Mesothelial cell of epicardium (in vitro differentiated cells): ENCODE measurements at regions not wholly inside any gene's neighbourhood (a gene's known extent, or its start where the extent isn't known, plus 50 kb on each side); places are given as distances from the start of the nearest gene placed in this dataset.

ENCODE experiments used
- DNase-seq, 2 experiments: peaks; one replicate each; pipeline ENCODE4 v3.0.0; 2021; ENCODE audit warnings: low spot score in 2 of 2; ENCODE audit not compliant: unreplicated experiment in 2 of 2
- H3K27ac Mint-ChIP-seq: 2 replicates; pipeline ENCODE4 v1.8.0; 2021; ENCODE audit warnings: mixed read lengths
- H3K27me3 Mint-ChIP-seq: 2 replicates; pipeline ENCODE4 v1.8.0; 2021; ENCODE audit warnings: low read depth, mixed read lengths
- H3K36me3 Mint-ChIP-seq: 2 replicates; pipeline ENCODE4 v1.8.0; 2021; ENCODE audit warnings: mixed read lengths
- H3K4me1 Mint-ChIP-seq: 2 replicates; pipeline ENCODE4 v1.8.0; 2021; ENCODE audit warnings: mixed read lengths
- H3K4me3 Mint-ChIP-seq: 2 replicates; pipeline ENCODE4 v1.8.0; 2021; ENCODE audit warnings: mild to moderate bottlenecking, moderate library complexity, mixed read lengths
- H3K9me3 Mint-ChIP-seq: 2 replicates; pipeline ENCODE4 v1.8.0; 2021; ENCODE audit warnings: mixed read lengths
- TF ChIP-seq, protein P1 (sequence below): fragments of 200-600 bp; sonication (generic); IDR thresholded peaks from one replicate; pipeline ENCODE4 v1.5.0; 2021; ENCODE audit warnings: antibody characterized with exemption; ENCODE audit not compliant: unreplicated experiment

DNA sequence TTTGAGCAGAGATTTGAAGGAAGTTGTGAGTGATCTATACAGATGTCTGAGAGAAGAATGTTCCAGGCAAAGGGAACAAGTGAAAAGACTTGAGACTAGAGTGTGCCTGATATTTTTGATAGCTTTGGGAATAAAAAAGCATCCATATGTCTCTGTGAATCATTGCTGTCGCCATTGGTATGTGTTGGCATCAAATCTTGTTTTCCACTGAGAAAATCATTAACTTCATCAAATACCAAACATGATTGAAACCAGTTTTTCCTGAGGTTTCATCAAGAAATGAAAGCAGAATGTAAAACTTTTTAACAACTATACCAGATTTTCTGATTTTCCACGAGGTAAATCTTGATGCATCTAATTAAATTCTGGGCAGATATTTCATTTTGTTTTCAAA lies 862.6 kb downstream of the DIAPH3 start:
- Mint-ChIP-seq H3K36me3 (peaks cover 2% of the 10 kb centered on the region), H3K9me3 (peaks cover 14% of the 10 kb centered on the region), H3K4me3 (no peak overlapping the region), H3K27ac (peak overlapping the region; percentile 1), H3K4me1 (peaks cover 23% of the 10 kb centered on the region), H3K27me3 (no peaks in the 10 kb centered on the region)
- no peak for DNase-seq
- TF ChIP-seq, protein P1, sequence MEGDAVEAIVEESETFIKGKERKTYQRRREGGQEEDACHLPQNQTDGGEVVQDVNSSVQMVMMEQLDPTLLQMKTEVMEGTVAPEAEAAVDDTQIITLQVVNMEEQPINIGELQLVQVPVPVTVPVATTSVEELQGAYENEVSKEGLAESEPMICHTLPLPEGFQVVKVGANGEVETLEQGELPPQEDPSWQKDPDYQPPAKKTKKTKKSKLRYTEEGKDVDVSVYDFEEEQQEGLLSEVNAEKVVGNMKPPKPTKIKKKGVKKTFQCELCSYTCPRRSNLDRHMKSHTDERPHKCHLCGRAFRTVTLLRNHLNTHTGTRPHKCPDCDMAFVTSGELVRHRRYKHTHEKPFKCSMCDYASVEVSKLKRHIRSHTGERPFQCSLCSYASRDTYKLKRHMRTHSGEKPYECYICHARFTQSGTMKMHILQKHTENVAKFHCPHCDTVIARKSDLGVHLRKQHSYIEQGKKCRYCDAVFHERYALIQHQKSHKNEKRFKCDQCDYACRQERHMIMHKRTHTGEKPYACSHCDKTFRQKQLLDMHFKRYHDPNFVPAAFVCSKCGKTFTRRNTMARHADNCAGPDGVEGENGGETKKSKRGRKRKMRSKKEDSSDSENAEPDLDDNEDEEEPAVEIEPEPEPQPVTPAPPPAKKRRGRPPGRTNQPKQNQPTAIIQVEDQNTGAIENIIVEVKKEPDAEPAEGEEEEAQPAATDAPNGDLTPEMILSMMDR: no peak

DNA sequence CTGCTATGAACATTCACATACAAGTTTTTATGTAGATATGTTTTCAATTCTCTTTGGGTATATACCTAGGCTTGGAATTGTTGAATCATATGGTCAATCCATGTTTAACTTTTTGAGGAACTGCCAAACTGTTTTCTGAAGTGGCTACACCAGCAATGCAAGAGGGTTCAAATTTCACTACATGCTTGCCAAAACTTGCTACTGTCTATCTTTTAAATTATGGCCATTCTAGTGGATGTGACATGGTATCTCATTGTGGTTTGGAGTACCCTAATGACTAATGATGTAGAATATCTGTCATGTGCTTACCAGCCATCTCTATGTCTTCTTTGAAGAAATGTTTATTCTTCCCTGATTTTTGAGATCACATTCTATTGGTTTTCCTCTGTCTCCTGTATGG lies 860.3 kb downstream of the DIAPH3 start:
- no peaks in the 10 kb centered on the region for H3K36me3 Mint-ChIP-seq
- no peak for DNase-seq
- peaks cover 23% of the 10 kb centered on the region for H3K4me1 Mint-ChIP-seq
- peaks cover 13% of the 10 kb centered on the region for H3K9me3 Mint-ChIP-seq
- no peaks in the 10 kb centered on the region for H3K27me3 Mint-ChIP-seq
- H3K4me3 Mint-ChIP-seq: no peak overlapping the region
- TF ChIP-seq, protein P1: no peak
- no peak overlapping the region for H3K27ac Mint-ChIP-seq

DNA sequence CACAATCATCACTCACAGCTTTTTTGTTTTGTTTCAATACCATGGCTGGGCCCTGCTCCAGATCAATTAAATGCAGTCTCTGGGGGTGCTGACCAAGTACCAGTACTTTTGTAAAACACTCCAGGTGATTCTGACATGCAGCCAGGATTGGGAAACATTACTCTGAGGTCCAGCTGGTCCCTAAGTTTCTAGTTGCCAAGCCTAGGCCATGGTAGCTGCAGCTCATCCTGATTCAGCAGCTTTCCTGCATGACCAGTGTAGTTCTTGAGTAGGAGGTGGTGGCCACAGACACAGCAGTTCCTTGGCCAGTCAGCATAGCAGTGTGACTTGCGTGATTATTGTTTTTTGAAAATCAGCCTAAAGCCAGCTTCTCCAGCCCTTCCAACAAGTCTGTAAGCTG lies 859.1 kb downstream of the DIAPH3 start:
- no peaks in the 10 kb centered on the region for H3K36me3 Mint-ChIP-seq
- no peak for DNase-seq
- H3K4me1 Mint-ChIP-seq: peaks cover 23% of the 10 kb centered on the region
- H3K27ac Mint-ChIP-seq: no peak overlapping the region
- no peak overlapping the region for H3K4me3 Mint-ChIP-seq
- H3K27me3 Mint-ChIP-seq: no peaks in the 10 kb centered on the region
- TF ChIP-seq, protein P1: no peak
- peaks cover 20% of the 10 kb centered on the region for H3K9me3 Mint-ChIP-seq

DNA sequence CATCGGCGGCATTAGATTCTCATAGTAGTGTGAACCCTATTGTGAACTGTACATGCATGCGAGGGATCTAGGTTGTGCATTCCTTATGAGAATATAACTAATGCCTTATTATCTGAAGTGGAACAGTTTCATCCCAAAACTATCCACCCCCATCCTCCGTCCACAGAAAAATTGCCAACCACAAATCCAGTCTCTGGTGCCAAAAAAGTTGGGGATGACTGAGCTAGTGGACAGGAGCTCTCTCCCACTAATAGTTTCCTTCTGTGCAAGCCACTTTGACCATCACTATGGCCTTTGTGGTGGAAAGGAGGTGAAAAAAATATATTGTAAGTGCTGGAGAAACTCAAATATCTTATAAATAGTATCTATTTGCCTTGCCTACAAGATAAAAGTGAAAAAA lies 857.8 kb downstream of the DIAPH3 start:
- Mint-ChIP-seq H3K27me3 (no peaks in the 10 kb centered on the region), H3K4me3 (no peak overlapping the region), H3K27ac (no peak overlapping the region), H3K4me1 (peaks cover 12% of the 10 kb centered on the region), H3K9me3 (peaks cover 20% of the 10 kb centered on the region), H3K36me3 (no peaks in the 10 kb centered on the region)
- no peak for DNase-seq
- TF ChIP-seq, protein P1: no peak

DNA sequence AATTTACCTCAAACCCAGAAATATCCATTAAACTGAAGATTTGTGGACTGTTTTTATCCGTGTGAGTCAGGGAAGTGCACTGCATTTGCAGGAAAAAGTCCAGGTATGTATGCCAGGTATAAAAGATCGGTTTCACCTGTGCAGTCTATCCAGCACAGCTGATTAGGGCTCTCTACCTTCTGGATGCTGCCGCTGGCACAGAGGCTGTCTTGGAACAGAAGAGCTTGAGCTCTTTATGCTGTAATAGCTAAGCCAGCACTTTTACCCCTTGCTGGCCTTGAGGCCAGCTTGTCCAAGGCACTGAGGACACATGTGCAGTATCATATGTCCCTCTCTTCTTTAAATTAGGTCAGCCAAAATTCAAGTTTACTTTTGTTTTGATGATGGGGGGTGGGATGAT lies 851.0 kb downstream of the DIAPH3 start:
- TF ChIP-seq, protein P1: no peak
- Mint-ChIP-seq H3K4me1 (peaks cover under 1% of the 10 kb centered on the region), H3K4me3 (no peak overlapping the region), H3K36me3 (no peaks in the 10 kb centered on the region), H3K27me3 (no peaks in the 10 kb centered on the region), H3K27ac (no peak overlapping the region), H3K9me3 (peaks cover 12% of the 10 kb centered on the region)
- DNase-seq: no peak

DNA sequence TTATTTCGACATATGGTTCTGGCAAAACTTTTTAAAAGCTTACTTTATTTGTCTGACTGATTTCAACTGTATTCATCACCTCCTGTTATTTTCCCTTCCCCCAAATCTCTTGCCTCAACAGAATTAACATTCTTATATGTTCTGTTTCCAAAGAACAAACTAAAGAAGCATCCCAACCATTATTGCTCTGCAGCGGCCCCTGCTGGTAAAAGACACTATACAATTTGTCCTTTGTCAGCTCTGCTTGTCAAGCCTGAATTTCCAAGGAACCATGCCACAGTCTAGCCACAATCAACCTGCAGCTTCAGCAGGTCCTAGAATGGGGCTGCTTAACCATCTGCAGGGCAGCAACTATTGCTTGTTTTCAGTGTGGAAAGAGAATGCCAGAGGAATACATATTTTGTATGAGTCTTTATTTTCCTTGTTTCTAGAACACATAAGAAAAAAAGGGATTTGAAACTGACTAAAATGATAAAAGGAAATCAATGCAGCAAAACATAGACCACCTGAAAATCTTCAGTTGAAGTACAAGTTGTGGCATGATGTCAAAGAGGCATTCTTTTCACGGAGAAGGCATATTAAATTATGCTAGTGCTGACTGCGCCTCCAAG lies 845.3 kb downstream of the DIAPH3 start:
- Mint-ChIP-seq H3K4me1 (peaks cover 22% of the 10 kb centered on the region), H3K27me3 (no peaks in the 10 kb centered on the region), H3K27ac (no peak overlapping the region), H3K36me3 (no peaks in the 10 kb centered on the region), H3K9me3 (peaks cover 4% of the 10 kb centered on the region), H3K4me3 (no peak overlapping the region)
- TF ChIP-seq, protein P1: peak; percentile 76
- peak; percentile 60 to 87 for DNase-seq
